ENCODE measurements at regions not wholly inside any gene's neighbourhood (a gene's known extent, or its start where the extent isn't known, plus 50 kb on each side); places are given as distances from the start of the nearest gene placed in this dataset.

- no peak for DNase-seq
Measured at GRCh38 chr3:147604136-147604535, 195.0 kb downstream of the ZIC1 start.

- DNase-seq, result no peak
Measured at GRCh38 chr3:147613725-147614124, 204.6 kb downstream of the ZIC1 start.

- no peak for DNase-seq
Measured at GRCh38 chr3:147614210-147614609, 205.0 kb downstream of the ZIC1 start.

- no peak for DNase-seq
Measured at GRCh38 chr3:147615035-147615434, 205.9 kb downstream of the ZIC1 start.

GRCh38 chr3:147616998-147617619, 207.9 kb downstream of the ZIC1 start:
- peak; percentile 12 for DNase-seq

GRCh38 chr3:147618691-147619090, 209.5 kb downstream of the ZIC1 start:
- no peak for DNase-seq

- no peak for DNase-seq
Measured at GRCh38 chr3:147619921-147620560, 210.9 kb downstream of the ZIC1 start.

- DNase-seq, result peak; percentile 37
Measured at GRCh38 chr3:147620906-147621305, 211.7 kb downstream of the ZIC1 start.

- DNase-seq, result no peak
Measured at GRCh38 chr3:147630921-147631415, 221.8 kb downstream of the ZIC1 start.

- DNase-seq, result no peak
Measured at GRCh38 chr3:147640781-147641180, 231.6 kb downstream of the ZIC1 start.

- DNase-seq, result no peak
Measured at GRCh38 chr3:147645761-147646160, 236.6 kb downstream of the ZIC1 start.

GRCh38 chr3:147649475-147649874, 240.3 kb downstream of the ZIC1 start:
- DNase-seq, result no peak

GRCh38 chr3:147651107-147651778, 242.1 kb downstream of the ZIC1 start:
- peak; percentile 28 for DNase-seq

GRCh38 chr3:147652651-147653366, 243.6 kb downstream of the ZIC1 start:
- peak; percentile 28 for DNase-seq

- peak; percentile 7 for DNase-seq
Measured at GRCh38 chr3:147653367-147653923, 244.3 kb downstream of the ZIC1 start.

GRCh38 chr3:147654827-147655226, 245.7 kb downstream of the ZIC1 start:
- DNase-seq, result peak; percentile 30

- DNase-seq, result peak; percentile 77
Measured at GRCh38 chr3:147655236-147655635, 246.1 kb downstream of the ZIC1 start.

GRCh38 chr3:147656023-147656422, 246.9 kb downstream of the ZIC1 start:
- DNase-seq, result peak; percentile 29

- no peak for DNase-seq
Measured at GRCh38 chr3:147661916-147662315, 252.8 kb downstream of the ZIC1 start.

GRCh38 chr3:147662705-147663104, 253.5 kb downstream of the ZIC1 start:
- DNase-seq, result no peak

GRCh38 chr3:147669077-147669476, 259.9 kb downstream of the ZIC1 start:
- DNase-seq, result no peak

- no peak for DNase-seq
Measured at GRCh38 chr3:147672035-147672434, 262.9 kb downstream of the ZIC1 start.

GRCh38 chr3:147672436-147672835, 263.3 kb downstream of the ZIC1 start:
- DNase-seq, result no peak

Measured in EL (cell line).